ENCODE measurements at regions not wholly inside any gene's neighbourhood (a gene's known extent, or its start where the extent isn't known, plus 50 kb on each side); places are given as distances from the start of the nearest gene placed in this dataset.
A peak's percentile ranks its signal among the peaks of the same experiment; 100 is the strongest.

GRCh38 chr5:142432369-142432863 lies 107.6 kb upstream of the SPRY4 start:
- peak; percentile 56 for ATAC-seq
- intact Hi-C loops (cut with micrococcal nuclease), result no loop called here
- Histone ChIP-seq H2AFZ (ENCODE audit: low read depth, low read length) (peak overlapping the region; percentile 34; the same call in 1 of the 2 replicates), H4K20me1 (replicated peaks; ENCODE audit: control insufficient read depth, insufficient read depth, low read length) (no peaks in the 10 kb centered on the region), H3K9ac (ENCODE audit: insufficient read depth in 1 of 2, low read depth in 2 of 2, low read length in 2 of 2) (no peak overlapping the region), H3K9me1 (ENCODE audit: control insufficient read depth, insufficient read depth, low read length) (no peaks in the 10 kb centered on the region), H3K27ac (ENCODE audit: extremely low read depth, low read depth, low read length) (no peak overlapping the region), H3K4me3 (no peak overlapping the region), H3K9me3 (replicated peaks; ENCODE audit: control insufficient read depth, insufficient read depth, low read depth, low read length) (no peaks in the 10 kb centered on the region), H3K27me3 (ENCODE audit: control insufficient read depth in 2 of 2, insufficient read depth in 2 of 2, low read length in 2 of 2) (peaks cover 0 to 14% of the 10 kb centered on the region in 2 experiments; a peak in 2 of 5 replicates), H3K4me1 (replicated peaks in 1 of 2; ENCODE audit: control insufficient read depth in 2 of 2, insufficient read depth in 2 of 2, low read length in 2 of 2) (peaks cover 0 to 4% of the 10 kb centered on the region in 2 experiments; a peak in 3 of 5 replicates), H3K79me2 (ENCODE audit: control insufficient read depth, insufficient read depth, low read length) (no peaks in the 10 kb centered on the region), H3K36me3 (ENCODE audit: control insufficient read depth, insufficient read depth, low read length) (no peaks in the 10 kb centered on the region), H3K4me2 (ENCODE audit: insufficient read depth, low read length) (no peak overlapping the region)
- in situ Hi-C loops (cut with MboI), result no loop called here
- ChIA-PET CTCF (ENCODE audit: low intra/inter-chr PET ratio) (no interaction called here), POLR2A (interaction anchor here (0.6 kb wide), 1 partner anchor 14 kb away, joined by 4 read pairs; no protein-coding TSS in a partner anchor)
- BruUV-seq (replicated peaks), result no TSS peak
- TF ChIP-seq KLF13 (tag; IDR thresholded peaks at IDR 0.05; ENCODE audit: borderline replicate concordance, low read depth) (no peak), ATF7 (IDR thresholded peaks at IDR 0.05) (peak; percentile 38; the same call in 1 of the 2 replicates), TEAD4 (IDR thresholded peaks at IDR 0.05; ENCODE audit: low read length) (no peak), TEAD4 (CRISPR knock-in tag; IDR thresholded peaks at IDR 0.05; ENCODE audit: borderline replicate concordance) (no peak), ZNF766 (CRISPR knock-in tag; conservative IDR thresholded peaks at IDR 0.05) (0 out of 2 replicates have a peak, but pooled peaks have one; percentile 41), JUND (IDR thresholded peaks at IDR 0.05; ENCODE audit: borderline replicate concordance, low read depth, low read length) (no peak), JUND (tag; IDR thresholded peaks at IDR 0.05; ENCODE audit: borderline replicate concordance, low read depth, low read length) (peak; percentile 17; the same call in 1 of the 3 replicates), ATF3 (IDR thresholded peaks at IDR 0.05) (peak; percentile 69), ATF3 (CRISPR knock-in tag; conservative IDR thresholded peaks at IDR 0.05) (no peak)
- DNase-seq (ENCODE audit: extremely low read depth in 1 of 4, low spot score in 3 of 4), result no peak
- FAIRE-seq, result no peak
- WGBS (ENCODE audit: insufficient coverage, low coverage, missing lambda C conversion rate), result 15% methylated on average over 14 of the region's 16 CpGs

All from K562 (cell line).